ENCODE measurements at regions not wholly inside any gene's neighbourhood (a gene's known extent, or its start where the extent isn't known, plus 50 kb on each side); places are given as distances from the start of the nearest gene placed in this dataset.

DNA sequence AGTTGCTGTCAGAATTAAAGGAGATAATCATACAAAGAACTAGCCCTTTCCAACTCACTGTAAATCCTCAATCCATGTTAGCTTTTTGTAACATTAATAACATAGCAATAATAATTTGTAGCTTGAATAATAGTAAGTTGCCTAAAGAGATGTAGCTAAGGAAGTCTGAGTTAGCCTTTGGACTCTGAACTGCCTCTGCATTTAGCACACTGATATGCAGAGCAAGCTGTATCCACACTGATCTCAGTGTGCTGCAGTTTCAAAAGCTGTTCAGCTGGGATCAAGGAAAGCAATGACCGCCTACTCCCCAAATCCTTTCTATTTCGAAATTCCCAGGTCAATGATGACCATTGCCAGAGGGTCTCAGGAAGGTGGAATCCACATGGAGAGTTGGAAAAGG is 99.3 kb upstream of the IFNG-AS1 start:
- no peak for TF ChIP-seq EZH2 (IDR thresholded peaks at IDR 0.05; ENCODE audit: insufficient read depth, low read length)
- TF ChIP-seq, protein P1, sequence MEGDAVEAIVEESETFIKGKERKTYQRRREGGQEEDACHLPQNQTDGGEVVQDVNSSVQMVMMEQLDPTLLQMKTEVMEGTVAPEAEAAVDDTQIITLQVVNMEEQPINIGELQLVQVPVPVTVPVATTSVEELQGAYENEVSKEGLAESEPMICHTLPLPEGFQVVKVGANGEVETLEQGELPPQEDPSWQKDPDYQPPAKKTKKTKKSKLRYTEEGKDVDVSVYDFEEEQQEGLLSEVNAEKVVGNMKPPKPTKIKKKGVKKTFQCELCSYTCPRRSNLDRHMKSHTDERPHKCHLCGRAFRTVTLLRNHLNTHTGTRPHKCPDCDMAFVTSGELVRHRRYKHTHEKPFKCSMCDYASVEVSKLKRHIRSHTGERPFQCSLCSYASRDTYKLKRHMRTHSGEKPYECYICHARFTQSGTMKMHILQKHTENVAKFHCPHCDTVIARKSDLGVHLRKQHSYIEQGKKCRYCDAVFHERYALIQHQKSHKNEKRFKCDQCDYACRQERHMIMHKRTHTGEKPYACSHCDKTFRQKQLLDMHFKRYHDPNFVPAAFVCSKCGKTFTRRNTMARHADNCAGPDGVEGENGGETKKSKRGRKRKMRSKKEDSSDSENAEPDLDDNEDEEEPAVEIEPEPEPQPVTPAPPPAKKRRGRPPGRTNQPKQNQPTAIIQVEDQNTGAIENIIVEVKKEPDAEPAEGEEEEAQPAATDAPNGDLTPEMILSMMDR (IDR thresholded peaks at IDR 0.05; ENCODE audit: insufficient read depth, low read depth, low read length) = no peak
